ENCODE measurements at regions not wholly inside any gene's neighbourhood (a gene's known extent, or its start where the extent isn't known, plus 50 kb on each side); places are given as distances from the start of the nearest gene placed in this dataset.

DNA sequence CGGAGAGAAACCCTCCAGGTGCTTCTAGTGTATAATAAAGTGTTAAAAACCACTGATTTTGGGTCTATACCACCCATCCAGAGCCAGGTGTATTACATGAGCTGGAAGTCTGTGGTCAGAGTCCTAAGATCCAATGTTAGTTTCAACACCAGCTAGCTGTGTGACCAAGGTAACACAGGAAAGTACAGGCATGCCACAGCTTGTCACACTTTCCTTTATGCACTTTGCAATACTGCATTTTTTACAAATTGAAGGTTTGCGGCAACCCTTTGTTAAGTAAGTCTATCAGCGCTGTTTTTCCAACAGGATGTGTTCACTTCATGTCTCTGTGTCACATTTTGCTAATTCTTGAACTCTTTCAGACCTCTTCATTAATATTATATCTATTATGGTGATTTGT is 201.3 kb upstream of the PRICKLE2 start:
- DNase-seq (ENCODE audit: low read depth): no peak
- TF ChIP-seq, protein P1, sequence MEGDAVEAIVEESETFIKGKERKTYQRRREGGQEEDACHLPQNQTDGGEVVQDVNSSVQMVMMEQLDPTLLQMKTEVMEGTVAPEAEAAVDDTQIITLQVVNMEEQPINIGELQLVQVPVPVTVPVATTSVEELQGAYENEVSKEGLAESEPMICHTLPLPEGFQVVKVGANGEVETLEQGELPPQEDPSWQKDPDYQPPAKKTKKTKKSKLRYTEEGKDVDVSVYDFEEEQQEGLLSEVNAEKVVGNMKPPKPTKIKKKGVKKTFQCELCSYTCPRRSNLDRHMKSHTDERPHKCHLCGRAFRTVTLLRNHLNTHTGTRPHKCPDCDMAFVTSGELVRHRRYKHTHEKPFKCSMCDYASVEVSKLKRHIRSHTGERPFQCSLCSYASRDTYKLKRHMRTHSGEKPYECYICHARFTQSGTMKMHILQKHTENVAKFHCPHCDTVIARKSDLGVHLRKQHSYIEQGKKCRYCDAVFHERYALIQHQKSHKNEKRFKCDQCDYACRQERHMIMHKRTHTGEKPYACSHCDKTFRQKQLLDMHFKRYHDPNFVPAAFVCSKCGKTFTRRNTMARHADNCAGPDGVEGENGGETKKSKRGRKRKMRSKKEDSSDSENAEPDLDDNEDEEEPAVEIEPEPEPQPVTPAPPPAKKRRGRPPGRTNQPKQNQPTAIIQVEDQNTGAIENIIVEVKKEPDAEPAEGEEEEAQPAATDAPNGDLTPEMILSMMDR (IDR thresholded peaks at IDR 0.05; ENCODE audit: control insufficient read depth, extremely low read depth, insufficient read depth): no peak
- H3K4me3 ChIP-seq (ENCODE audit: low read depth, low read length): no peak overlapping the region

DNA sequence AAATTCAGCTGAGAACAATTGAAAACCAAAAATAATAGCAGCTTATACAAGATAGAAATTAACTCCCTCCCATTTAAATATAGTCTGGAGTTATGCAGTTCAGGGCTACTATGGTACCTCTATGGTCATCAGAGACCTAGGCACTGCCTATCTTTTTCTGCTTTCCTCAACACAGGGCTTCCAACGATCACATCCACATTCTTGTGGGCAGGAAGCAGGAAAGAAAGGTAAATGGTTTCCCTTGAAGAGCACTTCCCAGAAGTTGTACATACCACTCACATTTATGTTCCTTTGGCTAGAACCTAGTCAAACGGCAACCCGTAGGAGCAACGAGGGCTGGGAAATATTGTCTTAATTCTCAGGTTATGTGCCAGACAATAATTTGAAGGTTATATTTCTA is 197.7 kb upstream of the PRICKLE2 start:
- TF ChIP-seq, protein P1 (IDR thresholded peaks at IDR 0.05; ENCODE audit: control insufficient read depth, extremely low read depth, insufficient read depth): no peak
- no peak for DNase-seq (ENCODE audit: low read depth)
- H3K4me3 ChIP-seq (ENCODE audit: low read depth, low read length): no peak overlapping the region

DNA sequence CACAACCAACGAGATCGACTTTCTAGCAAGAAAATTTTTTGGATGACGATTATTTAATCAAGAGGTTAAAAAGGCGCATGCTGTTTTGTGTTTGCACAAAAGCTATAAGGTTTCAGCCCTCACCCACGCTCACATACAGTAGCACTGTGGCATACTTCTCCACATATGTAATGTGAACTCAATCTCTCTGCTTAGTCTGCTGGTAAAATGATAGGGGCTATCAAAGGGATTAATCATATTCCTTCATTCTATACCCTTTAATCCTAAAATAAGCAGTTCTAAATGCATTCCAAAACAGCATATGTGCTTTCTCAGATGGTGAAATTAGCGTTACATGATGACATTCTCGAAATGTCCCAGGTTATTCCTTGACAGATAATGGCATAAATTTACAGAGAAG is 196.9 kb upstream of the PRICKLE2 start:
- TF ChIP-seq, protein P1 (IDR thresholded peaks at IDR 0.05; ENCODE audit: control insufficient read depth, extremely low read depth, insufficient read depth): no peak
- H3K4me3 ChIP-seq (ENCODE audit: low read depth, low read length): no peak overlapping the region
- no peak for DNase-seq (ENCODE audit: low read depth)

GRCh38 chr3:64417816-64418215 is 192.6 kb upstream of the PRICKLE2 start:
- no peak for DNase-seq (ENCODE audit: low read depth)
- TF ChIP-seq, protein P1 (IDR thresholded peaks at IDR 0.05; ENCODE audit: control insufficient read depth, extremely low read depth, insufficient read depth): no peak
- no peak overlapping the region for H3K4me3 ChIP-seq (ENCODE audit: low read depth, low read length)

- no peak overlapping the region for H3K4me3 ChIP-seq (ENCODE audit: low read depth, low read length)
- TF ChIP-seq, protein P1 (IDR thresholded peaks at IDR 0.05; ENCODE audit: control insufficient read depth, extremely low read depth, insufficient read depth): no peak
- DNase-seq (ENCODE audit: low read depth): no peak
These were observed 188.8 kb upstream of the PRICKLE2 start for GRCh38 chr3:64414043-64414442.

GRCh38 chr3:64411101-64411500 is 185.8 kb upstream of the PRICKLE2 start:
- no peak overlapping the region for H3K4me3 ChIP-seq (ENCODE audit: low read depth, low read length)
- TF ChIP-seq, protein P1 (IDR thresholded peaks at IDR 0.05; ENCODE audit: control insufficient read depth, extremely low read depth, insufficient read depth): no peak
- no peak for DNase-seq (ENCODE audit: low read depth)

- no peak for DNase-seq (ENCODE audit: low read depth)
- H3K4me3 ChIP-seq (ENCODE audit: low read depth, low read length): no peak overlapping the region
- TF ChIP-seq, protein P1 (IDR thresholded peaks at IDR 0.05; ENCODE audit: control insufficient read depth, extremely low read depth, insufficient read depth): no peak
These were observed 185.0 kb upstream of the PRICKLE2 start for GRCh38 chr3:64410226-64410625.
